CD4-positive, alpha-beta T cell treated with Interleukin-6 for 4 hours (primary cell): ENCODE measurements at regions not wholly inside any gene's neighbourhood (a gene's known extent, or its start where the extent isn't known, plus 50 kb on each side); places are given as distances from the start of the nearest gene placed in this dataset.

Experiments
- DNase-seq: peaks from one replicate; pipeline ENCODE4 v3.0.0-alpha.2; 2020; ENCODE audit warnings: mixed read lengths

DNA sequence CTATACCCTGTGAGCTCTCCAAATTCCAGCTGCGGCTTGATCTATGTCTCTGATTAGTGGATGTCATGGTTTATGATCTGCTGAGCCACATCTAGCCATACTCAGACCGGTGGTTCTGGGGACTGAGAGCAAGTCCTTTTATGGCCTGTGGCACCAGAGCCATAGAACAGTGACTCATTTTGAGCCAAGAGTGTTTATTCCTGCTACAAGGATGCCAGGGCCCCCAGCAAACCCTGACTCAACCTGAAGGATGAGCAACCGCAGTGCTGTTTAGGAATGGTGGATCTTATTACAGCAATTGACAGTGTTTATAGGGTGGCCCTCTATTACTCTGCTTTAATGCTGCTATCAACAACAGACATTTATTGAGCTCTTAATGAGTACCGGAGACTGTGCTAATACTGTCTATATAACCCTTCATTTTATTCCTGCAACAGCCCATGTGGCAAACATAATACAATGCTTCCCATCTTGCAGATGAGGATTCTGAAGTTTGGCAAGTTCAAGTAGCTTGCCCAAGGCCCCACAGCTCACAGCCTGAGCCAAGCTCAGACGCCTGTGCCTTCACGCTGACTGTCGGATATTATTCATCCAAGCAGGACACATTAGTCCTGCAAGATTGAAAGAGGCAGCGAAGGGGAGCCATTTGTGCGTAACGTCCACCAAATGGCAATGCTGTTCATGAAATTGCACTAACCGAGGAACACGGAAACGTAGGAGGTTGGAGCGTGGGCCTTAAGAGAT is 273.6 kb upstream of the PWP1 start:
- DNase-seq, result no peak

- DNase-seq, result no peak
Measured at GRCh38 chr12:107415071-107415470, 270.5 kb upstream of the PWP1 start.

- no peak for DNase-seq
Measured at GRCh38 chr12:107415834-107416233, 269.8 kb upstream of the PWP1 start.

- DNase-seq, result no peak
Measured at GRCh38 chr12:107417004-107417403, 268.6 kb upstream of the PWP1 start.

DNA sequence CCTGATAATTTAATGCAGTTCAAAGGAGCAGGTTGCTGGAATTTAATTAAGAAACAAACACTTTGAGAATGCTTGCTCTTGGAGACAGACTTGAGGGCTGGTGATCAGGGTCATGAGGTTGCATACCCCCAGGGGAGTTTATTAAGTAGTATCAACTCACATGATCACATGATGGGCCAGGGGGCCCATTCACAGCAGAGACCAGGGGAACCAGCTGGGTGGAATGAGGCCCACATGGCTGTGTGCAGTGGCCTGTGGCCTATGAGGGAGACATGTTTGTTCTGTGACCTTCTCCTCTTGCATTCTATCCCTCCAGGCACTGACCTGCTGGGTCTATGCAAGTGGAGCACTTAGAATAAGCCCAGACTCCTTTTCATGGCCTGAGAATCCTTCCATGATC is 266.6 kb upstream of the PWP1 start:
- DNase-seq, result no peak

DNA sequence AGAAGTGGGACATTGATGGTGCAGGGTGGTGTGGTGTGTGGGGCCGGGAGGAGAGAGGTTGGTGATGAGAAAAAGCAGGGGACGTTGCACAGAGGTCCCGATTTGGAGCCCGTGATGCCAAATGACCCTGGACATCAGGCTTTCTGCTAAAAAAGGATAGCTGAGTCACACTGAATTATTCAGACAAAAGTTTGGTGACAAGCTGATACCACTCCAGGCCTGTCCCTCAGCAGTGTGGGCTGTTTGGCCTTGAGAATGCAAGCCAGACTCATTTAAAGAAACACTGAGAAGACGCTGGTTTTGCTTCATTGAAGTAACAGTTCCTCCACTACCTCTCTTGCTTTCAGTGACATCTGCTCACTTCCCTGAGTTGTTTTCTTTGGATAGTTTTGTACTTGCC is 262.1 kb upstream of the PWP1 start:
- no peak for DNase-seq

DNA sequence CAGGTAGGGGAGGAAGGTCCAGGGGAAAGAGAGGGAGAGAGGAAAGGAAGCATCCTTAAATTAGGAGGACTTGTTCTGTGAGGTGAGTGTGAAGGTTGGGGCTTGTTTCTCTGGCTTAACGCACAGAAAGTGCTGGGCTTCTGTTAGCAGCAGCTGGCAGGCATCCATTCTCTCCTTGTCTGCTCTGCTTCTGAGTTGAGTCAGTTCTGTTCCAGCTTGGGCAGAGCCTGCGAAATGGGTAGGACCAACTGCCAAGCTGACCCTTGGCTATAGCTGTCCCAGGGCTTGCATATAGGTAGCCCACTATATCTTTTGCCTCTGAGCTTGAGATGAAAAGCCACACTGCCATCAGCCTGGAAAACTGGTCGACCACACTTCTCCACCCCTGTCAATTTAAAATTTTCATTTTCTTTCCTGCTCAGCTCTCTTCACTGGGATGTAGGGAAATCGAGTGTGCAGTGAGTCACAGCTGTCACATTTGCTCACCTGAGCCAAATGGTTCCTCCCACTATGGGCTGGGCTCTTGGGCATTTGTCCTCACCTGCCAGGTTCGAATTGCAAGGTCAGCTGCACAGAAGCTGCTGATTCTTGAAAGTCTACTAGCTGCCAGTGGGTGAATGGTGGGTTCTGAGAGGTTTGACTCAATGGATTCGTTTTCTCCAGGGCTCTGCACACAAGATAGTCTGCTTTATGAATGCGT is 256.4 kb upstream of the PWP1 start:
- no peak for DNase-seq

- no peak for DNase-seq
Measured at GRCh38 chr12:107431942-107432341, 253.7 kb upstream of the PWP1 start.

- DNase-seq, result no peak
Measured at GRCh38 chr12:107435072-107435471, 250.5 kb upstream of the PWP1 start.

GRCh38 chr12:107435520-107435919 is 250.1 kb upstream of the PWP1 start:
- no peak for DNase-seq

- no peak for DNase-seq
Measured at GRCh38 chr12:107436376-107436775, 249.2 kb upstream of the PWP1 start.

DNA sequence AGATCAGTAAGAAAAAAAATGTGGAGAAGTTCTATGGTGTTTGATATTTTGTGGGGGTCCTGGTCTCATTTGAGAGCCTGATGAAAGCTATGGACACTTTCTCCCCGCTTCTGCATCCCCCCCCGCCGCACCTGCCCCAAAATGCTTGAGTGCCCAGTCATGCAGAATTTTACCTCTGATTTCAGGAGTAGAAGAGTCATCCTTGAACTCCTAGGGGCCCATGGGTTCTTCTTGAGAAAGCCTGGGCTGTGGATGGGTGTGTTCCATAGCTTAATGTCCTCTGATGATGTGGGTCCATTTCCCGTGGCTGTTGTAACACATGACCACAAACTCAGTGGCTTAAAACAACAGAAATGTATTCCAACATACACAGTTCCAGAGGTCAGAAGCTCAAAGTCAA is 248.8 kb upstream of the PWP1 start:
- no peak for DNase-seq

DNA sequence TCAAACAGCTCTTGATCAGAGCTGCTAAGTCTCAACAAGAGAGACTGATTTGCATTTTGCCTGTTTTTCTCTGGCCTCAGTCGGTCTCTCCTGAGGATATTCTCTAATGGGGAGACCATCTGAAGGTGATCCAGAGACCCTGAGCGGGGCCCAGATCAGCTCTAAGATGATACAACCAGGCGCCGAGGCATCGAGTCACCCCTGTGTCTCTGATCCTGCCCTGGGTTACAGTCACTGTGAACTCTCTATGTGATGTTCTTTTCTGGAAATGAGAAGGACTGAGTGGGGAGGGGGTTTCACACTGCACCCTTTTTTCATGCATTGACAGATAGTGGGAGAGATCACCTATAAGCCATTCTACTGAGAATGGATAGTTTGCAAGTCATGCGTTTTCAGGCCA is 247.6 kb upstream of the PWP1 start:
- no peak for DNase-seq

DNA sequence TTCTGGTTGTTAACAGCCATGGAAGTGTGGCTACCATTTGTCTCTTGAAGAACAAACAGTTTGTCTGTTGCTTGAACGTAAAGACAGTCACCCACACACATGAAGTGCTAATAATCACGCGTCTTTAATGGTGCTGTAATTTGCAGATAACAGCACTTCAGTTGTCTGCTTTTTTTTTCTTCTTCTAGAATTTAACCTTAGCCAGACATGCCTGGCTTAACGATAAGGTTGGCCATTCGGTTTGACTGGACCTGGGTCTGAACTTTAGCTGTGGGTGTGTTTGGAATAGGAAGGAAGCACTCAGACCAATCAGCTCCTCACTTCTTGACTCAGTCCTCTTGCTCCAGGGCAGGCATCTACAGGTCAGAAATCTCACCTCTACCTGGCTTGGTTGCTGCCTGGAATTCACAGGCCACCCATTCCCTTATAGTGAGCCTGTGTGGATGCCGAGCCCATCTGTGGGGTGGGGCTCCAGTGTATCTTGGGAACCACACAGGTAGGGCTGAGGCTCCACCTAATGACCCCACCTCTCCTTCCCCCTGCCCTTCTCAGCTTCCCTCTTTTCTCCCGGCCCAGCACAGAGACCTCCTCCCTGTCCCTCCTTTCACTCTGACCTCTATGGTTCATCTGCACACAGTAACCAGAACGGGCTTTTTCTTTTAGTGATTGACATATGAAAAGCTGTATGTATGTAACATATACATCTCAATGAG is 246.4 kb upstream of the PWP1 start:
- DNase-seq, result no peak

DNA sequence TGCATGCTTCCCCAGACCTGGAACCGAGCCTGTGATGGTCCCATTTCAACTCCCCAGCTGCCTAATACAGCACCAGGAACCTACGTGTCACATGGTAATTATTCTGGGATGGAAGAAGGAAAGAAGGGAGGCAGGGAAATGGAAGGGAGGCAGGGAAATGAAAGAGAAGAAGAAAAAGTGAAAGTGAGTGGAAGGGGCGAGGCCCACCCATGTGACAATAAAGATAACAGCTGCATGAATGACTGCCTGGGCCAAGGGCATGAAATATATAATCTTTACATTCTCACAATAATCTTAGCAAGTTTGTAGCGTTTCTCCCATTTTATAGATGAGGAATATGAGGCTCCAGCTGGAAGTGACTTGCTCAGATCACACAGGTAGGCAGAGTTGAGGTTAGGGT is 245.0 kb upstream of the PWP1 start:
- DNase-seq, result no peak

GRCh38 chr12:107441665-107442300 is 243.8 kb upstream of the PWP1 start:
- peak; percentile 14 for DNase-seq

- no peak for DNase-seq
Measured at GRCh38 chr12:107442326-107442987, 243.1 kb upstream of the PWP1 start.

- DNase-seq, result no peak
Measured at GRCh38 chr12:107443320-107444090, 242.1 kb upstream of the PWP1 start.

GRCh38 chr12:107444771-107445170 is 240.8 kb upstream of the PWP1 start:
- no peak for DNase-seq

GRCh38 chr12:107446476-107446875 is 239.1 kb upstream of the PWP1 start:
- no peak for DNase-seq

- DNase-seq, result no peak
Measured at GRCh38 chr12:107447336-107447735, 238.3 kb upstream of the PWP1 start.

DNA sequence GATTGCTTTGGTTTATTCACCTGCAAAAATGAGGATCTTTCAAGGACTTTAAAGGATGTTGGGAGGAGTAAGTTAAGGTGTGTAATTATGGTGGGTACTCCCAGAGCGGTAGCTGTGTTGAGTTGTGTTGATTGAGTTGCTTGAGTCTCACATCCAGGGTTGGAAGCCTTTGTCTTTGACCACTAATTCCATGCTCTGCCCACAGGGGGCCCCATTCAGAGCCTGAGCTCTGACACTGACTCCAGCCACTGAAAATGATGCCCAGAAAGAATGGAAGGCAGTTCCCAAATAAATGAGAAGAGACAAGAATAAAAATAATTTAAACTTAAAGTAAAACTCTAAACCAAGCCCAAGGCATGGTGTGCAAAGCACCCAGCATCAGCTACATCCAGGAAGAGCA is 237.4 kb upstream of the PWP1 start:
- DNase-seq, result no peak
